ENCODE measurements at regions not wholly inside any gene's neighbourhood (a gene's known extent, or its start where the extent isn't known, plus 50 kb on each side); places are given as distances from the start of the nearest gene placed in this dataset.
A peak's percentile ranks its signal among the peaks of the same experiment; 100 is the strongest.

DNA sequence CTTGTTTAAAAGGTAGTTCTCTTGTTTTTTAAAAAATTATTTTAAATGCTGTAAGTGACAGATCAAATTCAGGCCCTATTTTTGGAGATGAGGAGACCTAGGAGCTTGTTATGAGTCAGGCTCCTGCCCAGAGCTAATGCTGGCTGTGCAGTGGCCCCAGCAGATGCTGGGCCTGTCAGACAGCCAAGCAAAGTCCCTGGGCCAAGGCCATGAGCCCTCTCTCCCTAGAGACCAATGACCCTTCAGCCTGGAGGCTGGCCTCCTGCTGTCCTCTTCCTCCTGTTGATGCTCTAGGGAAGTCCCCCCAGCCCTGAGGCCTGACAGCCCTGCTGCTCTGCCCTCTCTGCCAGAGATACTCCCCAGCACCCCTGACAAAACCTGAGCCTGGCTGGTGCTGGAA lies 128.1 kb upstream of the CTTNBP2NL start:
- DNase-seq = no peak

DNA sequence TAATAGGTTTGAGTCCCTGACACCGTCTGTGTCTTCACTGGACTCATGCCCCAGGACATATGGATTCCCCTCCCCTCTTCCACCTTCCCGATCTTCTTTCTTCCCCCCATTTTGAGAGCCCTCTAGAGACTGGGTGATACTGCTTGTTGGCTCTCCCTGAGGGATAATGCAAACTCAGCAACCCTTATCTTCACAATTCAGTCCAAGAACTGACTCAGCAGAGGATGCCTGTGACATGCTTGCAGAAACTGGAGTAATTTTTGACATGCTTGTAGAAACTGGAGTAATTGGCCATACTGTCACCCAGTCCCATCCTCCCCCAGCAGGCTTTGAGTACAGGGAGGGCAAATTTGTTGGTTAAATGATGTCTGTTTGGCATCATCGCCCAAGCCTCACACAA lies 127.6 kb upstream of the CTTNBP2NL start:
- DNase-seq = no peak

DNA sequence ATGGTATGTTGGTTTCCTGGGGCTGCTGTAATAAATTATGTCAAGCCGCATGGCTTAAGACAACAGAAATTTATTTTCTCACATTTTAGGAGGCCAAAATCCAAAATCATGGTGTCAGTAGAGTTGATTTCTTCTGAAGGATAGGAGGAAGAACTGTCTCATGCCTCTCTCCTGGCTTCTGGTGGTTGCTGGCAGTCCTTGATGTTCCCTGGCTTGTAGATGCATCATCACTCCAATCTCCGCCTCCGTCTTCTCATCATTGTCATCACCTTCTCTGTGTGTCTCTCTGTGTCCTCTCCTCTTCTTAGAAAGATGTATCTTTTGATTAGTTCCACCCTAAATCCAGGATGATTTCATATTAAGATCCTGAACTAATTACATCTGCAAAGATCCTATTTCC lies 124.7 kb upstream of the CTTNBP2NL start:
- DNase-seq = no peak

DNA sequence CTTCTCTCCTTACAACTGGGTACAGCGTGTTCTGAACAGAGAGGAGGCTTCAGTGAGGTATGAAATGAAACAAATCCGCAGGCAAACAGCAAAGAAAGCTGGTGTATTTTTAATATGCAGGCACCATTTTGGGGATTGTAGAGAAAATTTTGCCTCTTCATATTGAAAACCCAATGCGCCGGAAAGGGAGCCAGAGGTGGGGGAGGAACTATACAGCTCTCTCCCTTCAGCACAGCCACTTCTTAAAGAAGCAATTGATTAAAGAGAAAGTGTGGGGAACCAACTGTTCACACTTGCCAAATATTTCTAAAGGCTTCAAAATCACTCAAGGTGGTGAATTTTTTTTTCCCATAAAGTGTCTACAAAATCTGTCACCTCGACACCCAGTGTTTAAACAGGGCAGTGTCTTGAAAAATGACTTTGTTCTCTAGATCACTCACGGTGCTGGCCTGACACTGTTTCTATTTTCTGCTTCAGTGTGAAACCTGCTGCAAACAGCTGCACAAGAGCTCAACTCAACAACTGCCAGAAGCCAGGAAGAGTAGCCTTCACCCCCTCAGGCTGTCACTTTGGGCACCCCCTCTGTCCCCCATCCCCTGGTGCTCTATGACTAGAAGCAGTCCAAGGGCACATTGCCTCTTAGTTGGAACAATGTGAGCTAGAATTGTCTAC lies 123.8 kb upstream of the CTTNBP2NL start:
- DNase-seq = no peak

DNA sequence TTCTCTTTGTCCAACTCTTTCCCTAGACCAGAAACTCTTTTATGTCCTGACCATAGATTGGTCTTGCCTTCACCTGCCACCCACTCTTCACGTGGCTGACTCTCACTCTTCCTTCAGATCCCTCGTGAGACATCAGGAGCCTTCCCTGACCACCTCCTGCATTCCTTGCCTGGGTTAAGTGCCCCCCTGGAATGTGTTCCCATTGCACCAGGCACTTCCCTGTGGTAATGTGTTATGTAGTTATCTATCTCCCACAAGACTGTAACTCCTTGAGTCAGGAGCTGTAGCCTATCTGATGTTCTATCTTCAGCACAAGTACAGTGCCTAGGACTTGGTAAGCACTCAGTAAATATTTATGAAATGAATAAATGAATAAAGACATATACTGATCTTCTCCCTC lies 111.2 kb upstream of the CTTNBP2NL start:
- no peak for DNase-seq

DNA sequence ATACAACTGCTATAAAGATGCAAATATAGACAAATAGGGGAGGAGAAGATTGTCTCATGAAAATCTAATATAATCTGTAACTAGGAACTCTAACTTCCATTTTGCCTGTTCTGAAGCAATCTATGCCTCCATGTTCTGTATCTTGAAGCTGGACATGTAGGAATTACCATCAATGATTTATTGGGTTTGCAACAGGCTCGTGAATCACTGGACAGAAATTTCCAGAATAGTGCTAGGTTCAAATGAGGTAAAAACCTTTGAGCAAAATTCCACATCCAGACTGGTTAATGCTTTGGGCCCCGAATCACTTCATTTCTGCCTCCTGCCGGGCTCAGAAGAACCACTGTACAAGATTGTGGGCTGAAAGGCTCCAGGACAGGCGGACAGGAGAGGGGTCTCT lies 110.7 kb upstream of the CTTNBP2NL start:
- DNase-seq = no peak

DNA sequence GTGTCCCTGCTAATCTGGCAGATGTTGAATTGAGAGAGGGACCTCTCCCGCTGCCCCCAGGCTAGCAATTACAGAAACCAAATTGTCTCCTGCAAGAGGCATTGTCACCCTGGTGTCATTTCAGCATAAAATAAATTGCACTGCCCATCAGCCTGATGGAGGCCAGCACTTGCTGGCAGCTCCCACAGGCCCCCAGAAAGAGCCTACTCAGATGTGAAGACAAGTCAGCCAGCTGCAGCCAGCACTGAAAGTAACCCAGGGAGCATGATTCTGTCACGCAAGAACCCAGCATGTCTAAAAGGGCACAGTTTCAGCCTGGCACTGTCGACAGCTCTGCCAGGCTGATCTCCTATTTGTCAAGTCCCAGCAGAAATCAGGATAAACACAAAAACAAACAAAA lies 110.3 kb upstream of the CTTNBP2NL start:
- no peak for DNase-seq

DNA sequence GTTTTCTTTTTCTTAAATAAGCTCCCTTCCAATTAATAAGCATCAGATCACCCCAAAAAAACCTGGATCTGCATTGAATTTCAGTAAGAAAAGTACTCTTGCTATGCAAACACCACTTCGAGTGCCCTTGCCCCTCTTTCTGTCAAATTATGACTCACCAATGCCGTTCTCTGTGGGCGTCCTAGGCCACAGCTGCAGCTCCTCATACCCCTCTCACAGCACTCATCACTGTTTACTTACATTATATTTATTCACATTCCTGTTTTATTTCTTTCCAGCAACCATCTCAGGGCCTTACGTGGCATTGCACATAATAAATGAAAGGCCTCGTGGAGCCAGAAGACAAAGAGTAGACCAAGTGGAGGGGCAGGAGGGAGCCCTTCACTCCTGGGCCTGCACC lies 99.1 kb upstream of the CTTNBP2NL start:
- peak; percentile 16 for DNase-seq

DNA sequence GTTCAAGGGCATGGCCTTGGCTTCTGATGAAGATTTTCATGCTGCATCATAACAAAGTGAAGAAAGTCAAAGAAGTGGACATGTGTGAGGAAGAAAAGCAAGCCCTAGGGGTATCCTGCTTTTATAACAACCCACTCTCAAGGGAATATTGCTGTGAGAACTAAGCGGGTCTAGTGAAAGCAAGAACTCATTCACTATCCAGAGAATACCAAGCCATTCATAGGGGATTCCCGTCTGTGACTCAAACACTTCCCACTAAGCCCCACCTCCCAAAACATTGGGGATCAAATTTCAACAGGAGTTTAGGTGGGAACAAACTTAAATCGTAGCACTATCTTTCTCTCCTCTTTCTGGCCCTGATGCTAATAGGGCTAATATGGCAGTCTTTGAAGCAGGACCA lies 98.5 kb upstream of the CTTNBP2NL start:
- DNase-seq = no peak

DNA sequence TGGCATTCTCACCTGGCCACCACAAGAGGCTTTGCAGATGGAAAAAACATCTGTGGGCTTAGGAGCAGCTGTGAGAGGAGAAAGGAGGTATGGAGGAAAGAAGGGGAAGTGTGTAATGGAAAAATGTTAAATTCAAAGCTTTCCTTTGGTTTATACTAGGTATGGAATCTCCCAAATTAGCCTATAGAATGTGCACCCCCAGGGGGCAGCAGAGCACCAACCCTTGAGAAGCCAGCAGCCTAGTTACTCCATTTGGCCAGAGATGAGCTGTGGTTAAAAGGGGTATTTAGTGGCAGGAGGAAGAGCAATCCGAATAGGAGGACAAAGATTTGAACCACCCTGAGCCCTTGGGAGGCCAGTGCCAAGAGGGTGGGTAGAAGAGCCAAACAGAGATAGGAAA lies 97.5 kb upstream of the CTTNBP2NL start:
- no peak for DNase-seq

DNA sequence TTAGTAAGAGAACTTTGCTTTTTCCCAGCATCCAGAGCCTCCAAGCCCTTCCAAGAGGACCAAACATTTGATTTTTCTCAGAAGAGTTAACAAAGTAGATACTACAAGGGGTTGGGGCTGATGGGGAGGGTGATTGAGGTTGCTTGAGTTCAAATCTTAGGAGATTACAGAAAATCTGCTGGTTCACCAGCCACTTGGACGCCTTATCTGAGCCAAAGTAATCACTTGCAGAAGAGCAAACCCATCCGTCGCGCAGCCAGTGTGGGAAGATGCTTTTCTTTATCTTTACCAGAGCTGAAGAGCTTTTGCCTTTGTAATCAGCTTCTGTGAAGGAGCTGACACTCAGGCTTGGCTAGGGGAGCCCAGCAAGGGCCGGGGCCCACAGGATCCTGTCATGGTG lies 91.9 kb upstream of the CTTNBP2NL start:
- DNase-seq = no peak

DNA sequence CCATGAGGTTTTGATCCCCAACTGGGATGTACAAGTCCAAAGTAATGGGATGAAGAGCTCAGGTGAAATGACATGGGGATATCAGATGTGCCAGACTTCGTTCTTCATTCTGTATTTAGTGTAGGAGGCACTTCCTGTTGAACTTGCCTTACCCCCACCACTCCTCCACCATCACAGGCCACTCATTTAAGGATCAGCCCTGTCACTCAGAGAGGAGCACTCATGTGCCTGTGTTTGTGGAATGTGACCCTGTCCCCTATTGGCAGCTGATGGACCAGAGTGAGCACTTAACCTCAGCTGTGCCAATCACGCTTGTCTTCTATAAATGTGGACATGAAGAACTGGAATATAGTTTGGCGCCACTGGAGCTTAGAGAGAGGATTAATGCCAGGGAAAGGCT lies 91.4 kb upstream of the CTTNBP2NL start:
- no peak for DNase-seq

DNA sequence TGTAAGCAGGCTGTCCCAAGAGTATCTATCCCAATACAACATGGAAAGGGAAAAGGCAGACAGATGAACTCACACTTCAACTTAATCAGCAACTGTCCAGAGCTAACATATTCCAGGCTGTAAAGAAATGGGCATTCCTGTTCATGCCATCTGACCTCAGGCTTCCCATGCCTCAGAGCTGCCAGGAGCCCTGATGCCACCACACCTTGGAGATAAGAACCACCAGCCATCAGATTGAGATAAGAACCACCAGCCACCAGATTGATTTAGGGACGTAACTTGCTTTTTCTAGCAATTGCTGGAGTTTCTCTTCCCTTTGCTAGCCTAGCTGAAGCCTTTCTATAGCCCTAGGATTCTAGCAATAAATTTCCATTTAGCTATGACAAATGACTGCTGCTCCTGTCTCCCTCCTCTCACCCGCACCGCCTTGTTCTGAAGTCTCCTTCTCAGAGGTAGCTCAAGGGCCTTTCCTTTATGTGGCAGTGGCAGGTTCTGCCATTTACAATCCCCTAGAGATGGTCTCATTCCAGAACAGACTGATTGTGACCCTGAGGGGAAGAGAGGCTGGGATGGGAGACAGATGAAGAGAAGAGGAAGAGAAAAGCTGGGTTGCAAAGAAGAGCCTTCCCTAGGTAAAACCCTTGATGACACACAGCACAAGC lies 88.0 kb upstream of the CTTNBP2NL start:
- DNase-seq = no peak

DNA sequence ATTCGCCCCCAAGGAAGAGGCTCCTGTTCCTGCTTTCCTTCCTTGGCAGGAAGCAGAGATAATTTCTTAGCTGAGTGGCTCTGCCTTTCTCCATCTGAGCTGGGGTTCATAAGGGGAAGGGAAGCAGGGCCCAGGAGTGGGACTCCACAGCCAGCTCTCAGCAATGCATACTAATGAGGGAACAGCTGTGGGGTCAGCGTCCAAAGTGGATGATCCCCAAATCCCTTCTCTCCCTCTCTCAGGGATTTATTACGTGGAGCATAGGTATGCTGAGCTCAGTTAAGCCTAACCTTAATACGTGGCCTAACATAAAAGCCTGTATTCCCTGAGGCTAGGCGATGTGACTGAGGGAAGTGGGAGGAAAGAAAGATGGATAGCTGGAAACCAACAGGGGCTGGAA lies 87.3 kb upstream of the CTTNBP2NL start:
- DNase-seq = no peak

DNA sequence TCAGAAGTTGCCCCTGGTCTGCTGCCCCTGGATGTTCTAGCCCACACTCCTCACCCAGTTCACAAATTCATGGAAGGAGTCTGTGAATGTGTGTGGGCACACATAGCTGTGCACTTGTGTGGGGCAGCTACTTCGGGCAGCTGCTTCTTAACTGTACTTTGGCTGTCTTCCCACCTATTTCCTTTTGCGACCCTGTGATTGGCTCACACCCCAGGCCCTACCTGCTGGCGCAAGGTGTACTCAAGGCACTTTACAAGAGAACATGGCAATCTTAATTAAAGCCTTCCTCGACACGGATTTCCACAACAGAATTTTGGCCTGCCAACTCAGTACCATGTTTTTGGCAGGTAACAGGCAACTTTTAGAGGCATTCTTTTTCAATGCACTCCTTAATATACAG lies 86.5 kb upstream of the CTTNBP2NL start:
- no peak for DNase-seq

DNA sequence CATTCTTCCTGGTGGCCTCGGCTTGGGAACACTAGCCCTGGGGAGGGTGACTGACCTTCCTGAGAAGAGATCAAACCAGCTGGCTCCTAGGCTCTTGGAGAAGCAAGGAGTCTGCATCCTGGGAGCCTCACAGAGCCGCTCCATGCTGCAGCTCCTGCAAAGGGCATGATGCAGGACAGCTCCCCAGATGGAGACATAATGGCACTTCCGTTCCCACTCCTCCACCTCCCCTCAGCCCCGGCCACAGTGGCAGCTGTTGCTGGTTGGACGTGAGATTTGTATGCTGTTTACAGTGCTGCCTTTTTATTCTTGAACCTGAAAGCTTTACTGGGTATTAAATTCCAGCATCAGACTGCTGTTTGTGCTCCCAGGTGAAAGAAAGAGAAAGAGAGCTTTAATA lies 83.7 kb upstream of the CTTNBP2NL start:
- no peak for DNase-seq

DNA sequence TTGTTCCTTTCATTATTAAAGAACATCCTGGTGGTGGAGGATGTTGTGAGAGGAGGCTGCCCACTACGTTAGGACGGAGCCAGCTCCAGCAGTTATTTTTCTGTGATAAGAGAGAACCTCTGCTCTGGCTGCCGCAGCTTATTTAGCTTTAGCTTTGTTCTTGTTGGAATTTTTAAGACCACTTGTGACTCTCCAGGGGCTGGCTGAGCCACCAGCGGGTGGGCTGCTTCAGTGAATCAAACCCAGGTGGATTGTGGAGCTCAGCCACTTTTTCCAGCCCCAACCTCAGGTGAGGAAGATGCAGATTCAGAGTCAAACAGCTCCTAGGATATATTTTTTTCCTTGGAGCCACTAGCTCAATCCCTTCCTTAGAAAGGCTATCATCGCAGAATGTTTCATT lies 83.1 kb upstream of the CTTNBP2NL start:
- DNase-seq = no peak

DNA sequence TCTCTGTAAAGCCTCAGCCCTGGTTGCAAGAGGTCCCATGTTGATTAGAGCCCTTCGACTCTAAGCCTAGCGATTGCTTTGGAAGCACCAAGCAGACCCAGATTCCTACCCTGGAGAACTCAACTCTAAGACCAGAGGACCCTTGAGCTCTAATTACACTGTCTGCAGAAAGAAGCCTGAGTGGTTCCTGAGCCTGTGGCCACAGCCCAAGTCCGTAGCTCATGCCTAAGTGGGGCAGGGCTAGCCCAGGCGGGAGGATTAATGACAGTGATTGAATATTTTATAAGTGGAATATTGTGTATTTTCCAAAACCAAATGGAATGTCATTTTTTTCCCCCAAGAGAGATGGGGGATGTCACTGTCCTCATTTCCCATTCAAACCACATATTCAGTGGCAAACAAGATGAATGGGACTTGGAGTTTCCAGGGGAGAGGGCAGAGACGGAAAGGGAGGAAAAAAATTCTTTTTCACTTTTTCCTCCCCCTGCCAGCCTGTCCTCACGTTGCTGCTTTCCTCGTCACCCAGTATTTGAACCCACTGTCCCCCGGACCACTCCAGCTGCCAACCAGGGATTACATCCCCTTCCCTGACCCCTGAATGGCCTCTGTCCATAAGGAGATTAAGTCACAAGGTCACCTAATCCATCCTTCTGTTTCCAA lies 79.6 kb upstream of the CTTNBP2NL start:
- no peak for DNase-seq

DNA sequence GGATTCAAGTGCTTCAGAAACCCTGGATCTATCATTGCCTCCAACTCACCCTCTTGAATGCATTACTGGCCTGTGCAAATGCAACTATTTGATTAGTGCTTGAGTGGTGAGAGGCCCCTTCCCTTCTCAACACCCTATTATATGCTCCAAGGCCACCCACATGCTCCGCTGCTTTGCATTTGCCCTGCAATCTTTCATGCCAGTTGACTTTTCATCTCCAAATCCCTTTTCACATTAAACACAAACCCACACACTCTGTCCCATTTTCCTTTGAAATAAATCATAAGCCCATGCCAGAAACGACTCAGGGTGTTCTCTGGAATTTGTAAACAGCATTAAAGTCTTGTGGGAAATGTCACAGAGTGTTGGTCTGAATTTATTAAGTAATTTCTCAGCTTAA lies 78.9 kb upstream of the CTTNBP2NL start:
- no peak for DNase-seq

DNA sequence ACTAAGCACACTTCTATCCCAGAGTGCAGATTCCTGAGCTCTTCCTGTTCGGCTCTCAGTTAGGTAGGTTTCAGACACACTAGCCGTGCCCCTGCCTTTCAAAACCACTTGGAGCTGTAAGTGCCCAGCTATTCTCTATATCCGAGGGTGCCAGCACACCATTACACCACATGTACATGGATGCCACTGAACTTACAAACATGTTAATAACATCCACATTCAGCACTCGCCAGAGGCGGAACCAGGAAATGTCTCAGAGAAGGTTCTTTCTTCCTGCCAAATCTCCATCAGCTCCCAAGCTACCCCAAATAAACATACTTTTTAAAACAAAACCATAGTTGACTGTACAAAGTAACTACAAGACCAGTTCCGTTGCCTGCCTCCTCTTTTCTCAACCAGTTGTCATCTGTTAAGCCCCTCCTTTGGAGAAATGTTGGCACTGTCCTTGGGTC lies 78.4 kb upstream of the CTTNBP2NL start:
- DNase-seq = no peak

DNA sequence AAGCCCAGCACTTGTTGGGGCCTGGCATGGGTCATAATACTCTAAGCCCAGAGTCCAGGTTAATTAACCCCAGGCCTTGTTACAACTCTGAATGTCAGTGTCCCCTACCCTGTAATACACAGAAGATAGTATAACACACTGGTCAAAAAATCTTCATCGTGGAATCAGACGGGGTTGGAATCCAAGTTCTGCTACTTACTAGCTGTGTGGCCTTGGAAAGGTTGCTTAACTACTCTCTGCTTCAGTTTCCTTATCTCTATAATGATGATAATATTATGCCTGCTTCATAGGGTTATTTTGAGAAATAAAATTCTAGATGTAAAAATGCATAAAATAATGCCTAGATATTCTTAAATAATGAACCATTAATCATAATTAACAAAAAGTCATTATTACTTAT lies 77.8 kb upstream of the CTTNBP2NL start:
- DNase-seq = no peak

DNA sequence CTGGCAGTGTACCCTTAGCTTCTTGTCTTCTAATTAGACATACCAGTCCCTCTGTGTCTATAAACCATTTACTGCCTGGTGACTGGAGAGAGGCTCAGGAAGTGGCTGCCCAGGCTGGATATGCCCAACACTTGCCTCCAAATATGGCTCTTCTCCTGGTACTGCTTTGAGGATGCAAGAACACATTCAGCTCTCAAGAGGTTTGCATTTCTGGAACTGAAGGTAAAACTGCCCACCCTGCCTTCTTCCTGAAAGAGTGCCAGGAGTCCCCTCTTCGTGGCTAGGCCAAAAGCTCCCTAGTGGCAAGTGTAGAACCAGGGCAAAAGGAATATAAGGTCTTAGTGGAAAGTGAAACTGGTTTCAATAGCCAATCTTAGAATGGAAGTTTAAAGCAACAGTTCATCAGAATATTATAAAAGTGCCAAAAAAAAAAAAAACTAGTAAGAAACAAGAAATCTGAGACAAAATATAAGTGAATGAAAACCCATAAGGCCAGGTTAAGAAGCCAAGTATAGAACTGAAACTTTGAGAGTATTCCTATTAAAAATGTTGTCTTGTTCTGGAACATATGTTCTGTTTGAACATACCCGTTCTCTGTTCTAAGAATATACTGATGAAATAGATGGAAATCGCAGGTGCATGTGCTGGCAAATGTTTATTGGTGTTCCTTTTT lies 77.2 kb upstream of the CTTNBP2NL start:
- DNase-seq = no peak

DNA sequence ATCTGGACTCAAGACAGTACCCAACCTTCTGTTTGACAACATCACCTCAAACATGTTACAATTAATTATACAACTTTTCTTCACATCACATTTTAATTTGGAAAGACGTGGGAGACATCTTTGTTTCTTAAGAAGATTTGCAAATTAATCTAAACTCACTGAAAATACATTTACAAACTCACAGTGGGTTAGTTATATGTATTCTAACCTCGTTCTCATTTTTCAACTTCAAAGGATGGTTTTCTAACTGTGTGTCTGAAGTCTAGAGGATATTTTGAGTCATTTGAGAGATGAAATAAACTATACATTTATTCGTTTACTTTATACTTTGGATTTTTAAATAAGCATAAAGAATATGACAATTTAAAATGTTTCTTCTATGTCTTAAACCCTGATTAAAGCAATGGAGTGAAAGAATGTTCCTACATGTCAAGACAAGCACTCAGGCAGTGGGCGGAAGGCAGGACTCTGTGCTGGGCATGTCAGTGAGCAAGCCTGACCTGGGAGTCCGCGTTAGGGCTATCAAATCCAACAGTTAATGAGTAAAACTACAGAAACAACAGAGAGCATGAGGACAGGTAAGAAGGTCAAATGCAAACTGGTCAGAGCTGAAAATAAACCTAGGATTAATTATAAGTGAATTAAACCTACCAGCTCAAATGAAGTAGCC lies 76.5 kb upstream of the CTTNBP2NL start:
- DNase-seq = no peak

Measured in NCI-H774 (cell line).